ENCODE measurements at regions not wholly inside any gene's neighbourhood (a gene's known extent, or its start where the extent isn't known, plus 50 kb on each side); places are given as distances from the start of the nearest gene placed in this dataset.

DNA sequence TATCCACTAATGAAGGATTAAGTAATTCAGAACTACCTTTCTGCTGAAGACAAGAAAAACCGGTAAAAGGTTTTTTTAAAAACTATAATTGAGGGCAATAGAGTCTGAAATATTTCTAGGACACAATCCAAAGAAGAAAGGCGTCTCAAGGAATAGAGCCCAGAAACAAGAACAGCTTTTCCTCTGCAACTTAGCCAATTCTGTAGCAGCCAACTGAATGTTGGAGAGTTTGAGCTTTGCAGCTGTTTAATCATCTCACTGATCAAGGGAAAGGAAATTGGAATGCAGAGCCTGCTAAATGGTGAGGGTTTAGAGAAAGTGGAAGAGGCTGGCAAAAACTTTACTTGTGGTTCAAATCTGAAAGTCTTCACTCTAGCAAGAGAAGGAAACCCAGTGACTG, 818.9 kb downstream of the KCNT2 start:
- Histone ChIP-seq H3K4me3 (ENCODE audit: low read depth, low read length) (no peak overlapping the region), H3K27me3 (ENCODE audit: control insufficient read depth, insufficient read depth, low read length) (no peaks in the 10 kb centered on the region), H3K36me3 (ENCODE audit: control insufficient read depth, insufficient read depth, low read length) (no peaks in the 10 kb centered on the region)
- FAIRE-seq (no peak), DNase-seq (ENCODE audit: low read depth) (no peak)
- TF ChIP-seq CTCF (IDR thresholded peaks at IDR 0.05; ENCODE audit: insufficient read depth, low read length, severe bottlenecking): no peak

DNA sequence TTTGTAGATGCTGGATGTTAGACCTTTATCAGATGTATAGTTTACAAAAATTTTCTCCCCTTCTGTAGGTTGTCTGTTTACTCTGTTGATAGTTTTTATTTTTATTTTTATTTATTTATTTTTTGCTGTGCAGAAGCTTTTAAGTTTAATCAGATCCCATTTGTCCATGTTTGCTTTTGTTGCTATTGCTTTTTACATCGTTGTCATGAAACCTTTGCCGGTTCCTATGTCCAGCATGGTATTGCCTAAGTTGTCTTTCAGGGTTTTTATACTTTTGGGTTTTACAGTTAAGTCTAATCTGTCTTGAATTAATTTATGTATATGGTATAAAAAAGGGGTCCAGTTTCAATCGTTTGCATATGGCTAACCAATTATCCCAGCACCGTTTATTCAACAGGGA, 819.5 kb downstream of the KCNT2 start:
- no peak for DNase-seq (ENCODE audit: low read depth)
- no peak for FAIRE-seq

DNA sequence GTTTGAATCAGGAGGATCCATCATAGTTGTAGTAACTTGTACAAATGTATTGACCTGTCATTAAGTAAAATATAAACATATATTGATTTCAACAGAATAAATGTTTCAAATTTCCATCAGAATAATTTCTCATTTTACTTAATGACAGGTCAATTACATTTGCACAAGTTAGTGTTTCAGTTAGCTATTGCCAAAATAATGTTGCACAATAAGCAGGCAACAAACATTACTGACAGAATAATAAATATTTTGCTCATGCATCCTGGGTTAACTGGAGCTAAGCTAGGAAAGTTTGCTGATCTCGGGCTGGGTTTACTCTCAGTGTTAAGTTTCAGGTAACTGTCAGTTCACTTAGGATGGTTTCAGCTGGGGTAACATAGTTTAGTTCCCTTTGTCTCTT, 822.4 kb downstream of the KCNT2 start:
- no peaks in the 10 kb centered on the region for H3K36me3 ChIP-seq (ENCODE audit: control insufficient read depth, insufficient read depth, low read length)
- DNase-seq (ENCODE audit: low read depth) (no peak), FAIRE-seq (no peak)
- no peaks in the 10 kb centered on the region for H3K27me3 ChIP-seq (ENCODE audit: control insufficient read depth, insufficient read depth, low read length)
- no peak for TF ChIP-seq CTCF (IDR thresholded peaks at IDR 0.05; ENCODE audit: insufficient read depth, low read length, severe bottlenecking)
- no peak overlapping the region for H3K4me3 ChIP-seq (ENCODE audit: low read depth, low read length)

More for the DNA sequence above, 819.5 kb downstream of the KCNT2 start:
- no peaks in the 10 kb centered on the region for H3K27me3 ChIP-seq (ENCODE audit: control insufficient read depth, insufficient read depth, low read length)
- TF ChIP-seq CTCF (IDR thresholded peaks at IDR 0.05; ENCODE audit: insufficient read depth, low read length, severe bottlenecking): no peak
- H3K4me3 ChIP-seq (ENCODE audit: low read depth, low read length): no peak overlapping the region
- H3K36me3 ChIP-seq (ENCODE audit: control insufficient read depth, insufficient read depth, low read length): no peaks in the 10 kb centered on the region

DNA sequence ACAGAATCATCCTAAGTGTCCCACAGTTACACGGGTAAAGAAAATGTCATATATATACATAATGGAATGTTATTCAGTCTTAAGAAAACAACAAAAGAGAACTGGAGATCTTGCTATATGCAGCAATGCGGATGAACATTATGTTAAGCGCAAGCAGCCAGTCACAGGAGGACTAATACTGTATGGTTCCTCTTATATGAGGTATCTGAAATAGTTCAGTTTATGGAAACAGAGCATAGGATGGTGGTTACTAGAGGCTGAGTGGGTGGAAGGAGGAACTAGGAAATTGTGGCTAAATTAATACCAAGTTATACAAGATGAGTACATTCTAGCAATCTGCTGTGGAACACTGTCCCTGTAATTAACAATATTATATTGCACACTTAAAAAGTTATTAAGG, 834.3 kb downstream of the KCNT2 start:
- TF ChIP-seq CTCF (IDR thresholded peaks at IDR 0.05; ENCODE audit: insufficient read depth, low read length, severe bottlenecking): no peak
- H3K36me3 ChIP-seq (ENCODE audit: control insufficient read depth, insufficient read depth, low read length): no peaks in the 10 kb centered on the region
- no peak overlapping the region for H3K4me3 ChIP-seq (ENCODE audit: low read depth, low read length)
- H3K27me3 ChIP-seq (ENCODE audit: control insufficient read depth, insufficient read depth, low read length): no peaks in the 10 kb centered on the region
- DNase-seq (ENCODE audit: low read depth) (no peak), FAIRE-seq (no peak)

GRCh38 chr1:195769461-195769860, 838.8 kb downstream of the KCNT2 start:
- DNase-seq (ENCODE audit: low read depth): no peak
- no peak for FAIRE-seq
- TF ChIP-seq CTCF (IDR thresholded peaks at IDR 0.05; ENCODE audit: insufficient read depth, low read length, severe bottlenecking): no peak
- Histone ChIP-seq H3K4me3 (ENCODE audit: low read depth, low read length) (no peak overlapping the region), H3K27me3 (ENCODE audit: control insufficient read depth, insufficient read depth, low read length) (no peaks in the 10 kb centered on the region), H3K36me3 (ENCODE audit: control insufficient read depth, insufficient read depth, low read length) (no peaks in the 10 kb centered on the region)

- no peak for TF ChIP-seq CTCF (IDR thresholded peaks at IDR 0.05; ENCODE audit: insufficient read depth, low read length, severe bottlenecking)
- Histone ChIP-seq H3K36me3 (ENCODE audit: control insufficient read depth, insufficient read depth, low read length) (no peaks in the 10 kb centered on the region), H3K4me3 (ENCODE audit: low read depth, low read length) (no peak overlapping the region), H3K27me3 (ENCODE audit: control insufficient read depth, insufficient read depth, low read length) (no peaks in the 10 kb centered on the region)
- DNase-seq (ENCODE audit: low read depth) (no peak), FAIRE-seq (no peak)
Observed at GRCh38 chr1:195768936-195769335, 839.3 kb downstream of the KCNT2 start.

Measured in bronchial epithelial cell (primary cell).